ENCODE measurements at regions not wholly inside any gene's neighbourhood (a gene's known extent, or its start where the extent isn't known, plus 50 kb on each side); places are given as distances from the start of the nearest gene placed in this dataset.

- DNase-seq (ENCODE audit: low spot score) = no peak
Observed at GRCh38 chr3:159818399-159818798, 170.2 kb upstream of the IL12A start.

GRCh38 chr3:159818997-159819500 is 169.6 kb upstream of the IL12A start:
- no peak for DNase-seq (ENCODE audit: low spot score)

GRCh38 chr3:159819676-159820075 is 169.0 kb upstream of the IL12A start:
- DNase-seq (ENCODE audit: low spot score) = no peak

- no peak for DNase-seq (ENCODE audit: low spot score)
Observed at GRCh38 chr3:159821110-159821509, 167.5 kb upstream of the IL12A start.

- DNase-seq (ENCODE audit: low spot score) = no peak
Observed at GRCh38 chr3:159821736-159822135, 166.9 kb upstream of the IL12A start.

GRCh38 chr3:159823780-159824179 is 164.9 kb upstream of the IL12A start:
- DNase-seq (ENCODE audit: low spot score) = no peak

GRCh38 chr3:159824333-159824732 is 164.3 kb upstream of the IL12A start:
- DNase-seq (ENCODE audit: low spot score) = no peak

GRCh38 chr3:159825216-159825854 is 163.3 kb upstream of the IL12A start:
- DNase-seq (ENCODE audit: low spot score) = no peak

- no peak for DNase-seq (ENCODE audit: low spot score)
Observed at GRCh38 chr3:159828542-159828943, 160.1 kb upstream of the IL12A start.

GRCh38 chr3:159829056-159829455 is 159.6 kb upstream of the IL12A start:
- no peak for DNase-seq (ENCODE audit: low spot score)

- DNase-seq (ENCODE audit: low spot score) = no peak
Observed at GRCh38 chr3:159829539-159830227, 159.0 kb upstream of the IL12A start.

GRCh38 chr3:159830523-159831154 is 158.0 kb upstream of the IL12A start:
- DNase-seq (ENCODE audit: low spot score) = no peak

- no peak for DNase-seq (ENCODE audit: low spot score)
Observed at GRCh38 chr3:159831466-159831865, 157.2 kb upstream of the IL12A start.

GRCh38 chr3:159832024-159832423 is 156.6 kb upstream of the IL12A start:
- no peak for DNase-seq (ENCODE audit: low spot score)

GRCh38 chr3:159835126-159835525 is 153.5 kb upstream of the IL12A start:
- DNase-seq (ENCODE audit: low spot score) = no peak

GRCh38 chr3:159837725-159838124 is 150.9 kb upstream of the IL12A start:
- DNase-seq (ENCODE audit: low spot score) = no peak

GRCh38 chr3:159838938-159839337 is 149.7 kb upstream of the IL12A start:
- DNase-seq (ENCODE audit: low spot score) = no peak

- no peak for DNase-seq (ENCODE audit: low spot score)
Observed at GRCh38 chr3:159839561-159840379, 148.9 kb upstream of the IL12A start, which contains the start of gene SCHIP1. SCHIP1 (plus strand) TSS chr3:159839861.

- DNase-seq (ENCODE audit: low spot score) = no peak
Observed at GRCh38 chr3:159840703-159841299, 147.8 kb upstream of the IL12A start.

GRCh38 chr3:159841766-159842165 is 146.9 kb upstream of the IL12A start:
- DNase-seq (ENCODE audit: low spot score) = no peak

GRCh38 chr3:159843840-159844730 is 144.6 kb upstream of the IL12A start:
- no peak for DNase-seq (ENCODE audit: low spot score)

Measured in CD4-positive, alpha-beta T cell treated with Interleukin-15 for 4 hours (primary cell).